ENCODE measurements at regions not wholly inside any gene's neighbourhood (a gene's known extent, or its start where the extent isn't known, plus 50 kb on each side); places are given as distances from the start of the nearest gene placed in this dataset.
A peak's percentile ranks its signal among the peaks of the same experiment; 100 is the strongest.

GRCh38 chr9:69970001-69970533 is 73.6 kb upstream of the MAMDC2 start:
- no peak for TF ChIP-seq CTCF (IDR thresholded peaks at IDR 0.05; ENCODE audit: borderline replicate concordance, control extremely low read depth, extremely low read depth, insufficient read depth, missing control alignments)
- in situ Hi-C loops (cut with MboI; ENCODE audit: low sequenced_read_pairs, unreplicated experiment), result no loop called here
- no peak for DNase-seq (ENCODE audit: low spot score)

- DNase-seq (ENCODE audit: low spot score), result peak; percentile 47
- TF ChIP-seq CTCF (IDR thresholded peaks at IDR 0.05; ENCODE audit: borderline replicate concordance, control extremely low read depth, extremely low read depth, insufficient read depth, missing control alignments), result peak; percentile 74
- in situ Hi-C loops (cut with MboI; ENCODE audit: low sequenced_read_pairs, unreplicated experiment), result no loop called here
Measured at GRCh38 chr9:69971643-69972449, 71.8 kb upstream of the MAMDC2 start.

GRCh38 chr9:69975681-69976080 is 68.0 kb upstream of the MAMDC2 start:
- no peak for TF ChIP-seq CTCF (IDR thresholded peaks at IDR 0.05; ENCODE audit: borderline replicate concordance, control extremely low read depth, extremely low read depth, insufficient read depth, missing control alignments)
- in situ Hi-C loops (cut with MboI; ENCODE audit: low sequenced_read_pairs, unreplicated experiment), result no loop called here
- DNase-seq (ENCODE audit: low spot score), result no peak

- no peak for DNase-seq (ENCODE audit: low spot score)
- no peak for TF ChIP-seq CTCF (IDR thresholded peaks at IDR 0.05; ENCODE audit: borderline replicate concordance, control extremely low read depth, extremely low read depth, insufficient read depth, missing control alignments)
- in situ Hi-C loops (cut with MboI; ENCODE audit: low sequenced_read_pairs, unreplicated experiment), result no loop called here
Measured at GRCh38 chr9:69976152-69976551, 67.5 kb upstream of the MAMDC2 start.

GRCh38 chr9:69980041-69980440 is 63.6 kb upstream of the MAMDC2 start:
- no peak for DNase-seq (ENCODE audit: low spot score)
- no peak for TF ChIP-seq CTCF (IDR thresholded peaks at IDR 0.05; ENCODE audit: borderline replicate concordance, control extremely low read depth, extremely low read depth, insufficient read depth, missing control alignments)
- in situ Hi-C loops (cut with MboI; ENCODE audit: low sequenced_read_pairs, unreplicated experiment), result no loop called here

GRCh38 chr9:69980591-69980990 is 63.1 kb upstream of the MAMDC2 start:
- in situ Hi-C loops (cut with MboI; ENCODE audit: low sequenced_read_pairs, unreplicated experiment), result no loop called here
- no peak for TF ChIP-seq CTCF (IDR thresholded peaks at IDR 0.05; ENCODE audit: borderline replicate concordance, control extremely low read depth, extremely low read depth, insufficient read depth, missing control alignments)
- no peak for DNase-seq (ENCODE audit: low spot score)

Measured in GM13976 (cell line).